Sigmoid colon (tissue), 6 donors: ENCODE measurements at regions not wholly inside any gene's neighbourhood (a gene's known extent, or its start where the extent isn't known, plus 50 kb on each side); places are given as distances from the start of the nearest gene placed in this dataset.

Experiments
- DNase-seq: peaks from one replicate; pipeline ENCODE4 v3.0.0-alpha.2; 2019
- H3K27ac ChIP-seq, 4 donors: fragments of 200-600 bp; sonication (generic); one replicate each; pipeline ENCODE4 v1.5.1; 2016 to 2019; ENCODE audit warnings: mild to moderate bottlenecking in 1 of 4
- H3K27me3 ChIP-seq, 3 donors: fragments of 200-600 bp; sonication (generic); one replicate each; pipeline ENCODE4 v1.5.1; 2019; ENCODE audit warnings: mild to moderate bottlenecking in 1 of 3
- H3K36me3 ChIP-seq, 4 donors: fragments of 200-600 bp; sonication (generic); one replicate each; pipeline ENCODE4 v1.5.1; 2016 to 2019
- H3K4me1 ChIP-seq, 4 donors: fragments of 200-600 bp; sonication (generic); one replicate each; pipeline ENCODE4 v1.5.1; 2017 to 2019
- H3K4me3 ChIP-seq, 4 donors: fragments of 200-600 bp; sonication (generic); one replicate each; pipeline ENCODE4 v1.5.1; 2017 to 2019; ENCODE audit warnings: mild to moderate bottlenecking in 2 of 4, moderate library complexity in 1 of 4
- H3K9me3 ChIP-seq, 4 donors: fragments of 200-600 bp in 3 of 4; sonication (generic) in 3 of 4; one replicate each; pipeline versions ENCODE4 v1.5.1 to v1.6.1; 2013 to 2019
- CTCF ChIP-seq, 4 experiments: fragments of 450-650 bp in 3 of 4; fragments of 200-600 bp in 1 of 4; IDR thresholded peaks; one replicate each; pipeline ENCODE4 v1.5.1; 2016 to 2019; ENCODE audit warnings: antibody characterized with exemption in 4 of 4, mild to moderate bottlenecking in 3 of 4, moderate library complexity in 2 of 4
- EP300 ChIP-seq, 4 donors: sonication (generic); formaldehyde crosslinking; IDR thresholded peaks; one replicate each; pipeline ENCODE4 v1.6.1; 2017; ENCODE audit warnings: antibody characterized with exemption in 4 of 4
- POLR2A ChIP-seq, 2 donors: fragments of 450-650 bp; IDR thresholded peaks; one replicate each; pipeline ENCODE4 v1.6.1; 2016; ENCODE audit warnings: antibody characterized with exemption in 2 of 2, mild to moderate bottlenecking in 2 of 2, moderate library complexity in 2 of 2
- POLR2AphosphoS5 ChIP-seq, 4 donors: sonication (generic); formaldehyde crosslinking; IDR thresholded peaks; one replicate each; pipeline ENCODE4 v1.6.1; 2017; ENCODE audit warnings: antibody characterized with exemption in 4 of 4
- WGBS, 2 donors: extraction: QIAGEN DNeasy Blood & Tissue Kit; methylation state at CpG; one replicate each; pipeline ENCODE4 v1.1.7; 2013; 5-methylcytosine and 5-hydroxymethylcytosine counted together
- intact Hi-C: fragments of 100-400 bp; cut with DNase I; formaldehyde crosslinking; loops from one replicate; pipeline ENCODE4 v1.15.1; 2023
- donor health status: healthy with polysubstance abuse.
- donor health status: healthy.

DNA sequence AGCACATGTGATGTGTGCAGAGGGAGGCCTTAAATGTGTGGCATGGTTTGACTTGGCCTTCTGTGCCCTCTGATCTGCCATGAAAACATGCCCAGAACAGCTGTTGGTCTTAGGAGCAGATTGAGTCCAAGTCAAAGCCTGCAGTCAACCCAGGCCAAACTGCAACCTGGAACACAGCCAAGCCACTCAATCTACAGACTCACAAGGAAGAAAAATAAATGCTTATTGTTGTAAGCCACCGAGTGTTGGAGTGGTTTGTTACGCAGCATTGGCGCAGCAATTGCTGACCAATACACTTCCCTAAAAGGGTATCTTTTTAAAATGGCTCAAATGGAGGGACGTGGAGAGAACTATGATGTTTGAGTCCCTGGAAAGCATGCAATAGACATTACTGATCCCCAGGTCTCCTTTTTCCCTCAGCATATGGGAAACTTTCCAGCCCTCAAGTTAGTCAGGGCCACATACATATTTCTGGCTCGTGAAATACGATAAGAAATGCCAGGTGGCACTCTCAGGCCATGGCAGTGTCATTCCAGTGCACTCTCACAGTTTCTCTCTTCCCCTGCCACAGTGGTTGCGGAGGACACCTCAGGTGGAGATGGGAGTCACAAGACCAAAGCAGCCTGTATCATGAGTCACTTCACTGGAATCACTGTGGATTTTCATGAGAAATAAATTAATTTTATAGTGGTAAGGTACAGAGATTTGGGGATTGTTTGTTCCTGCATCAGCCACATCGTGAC is 168.0 kb upstream of the ZNF618 start:
- WGBS, 2 donors = 89 to 90% methylated on average over 8 of the region's 8 CpGs
- H3K36me3 ChIP-seq = no peaks in the 10 kb centered on the region
- no peak for DNase-seq
- intact Hi-C loops = no loop called here
- H3K27me3 ChIP-seq = no peaks in the 10 kb centered on the region
- TF ChIP-seq POLR2AphosphoS5 (IDR thresholded peaks at IDR 0.05) (no peak), POLR2A (IDR thresholded peaks at IDR 0.05) (no peak), EP300 (IDR thresholded peaks at IDR 0.05) (no peak), CTCF (IDR thresholded peaks at IDR 0.05) (no peak)
- no peaks in the 10 kb centered on the region for H3K9me3 ChIP-seq
- no peak overlapping the region for H3K4me3 ChIP-seq
- H3K4me1 ChIP-seq = no peaks in the 10 kb centered on the region
- H3K27ac ChIP-seq = no peak overlapping the region

DNA sequence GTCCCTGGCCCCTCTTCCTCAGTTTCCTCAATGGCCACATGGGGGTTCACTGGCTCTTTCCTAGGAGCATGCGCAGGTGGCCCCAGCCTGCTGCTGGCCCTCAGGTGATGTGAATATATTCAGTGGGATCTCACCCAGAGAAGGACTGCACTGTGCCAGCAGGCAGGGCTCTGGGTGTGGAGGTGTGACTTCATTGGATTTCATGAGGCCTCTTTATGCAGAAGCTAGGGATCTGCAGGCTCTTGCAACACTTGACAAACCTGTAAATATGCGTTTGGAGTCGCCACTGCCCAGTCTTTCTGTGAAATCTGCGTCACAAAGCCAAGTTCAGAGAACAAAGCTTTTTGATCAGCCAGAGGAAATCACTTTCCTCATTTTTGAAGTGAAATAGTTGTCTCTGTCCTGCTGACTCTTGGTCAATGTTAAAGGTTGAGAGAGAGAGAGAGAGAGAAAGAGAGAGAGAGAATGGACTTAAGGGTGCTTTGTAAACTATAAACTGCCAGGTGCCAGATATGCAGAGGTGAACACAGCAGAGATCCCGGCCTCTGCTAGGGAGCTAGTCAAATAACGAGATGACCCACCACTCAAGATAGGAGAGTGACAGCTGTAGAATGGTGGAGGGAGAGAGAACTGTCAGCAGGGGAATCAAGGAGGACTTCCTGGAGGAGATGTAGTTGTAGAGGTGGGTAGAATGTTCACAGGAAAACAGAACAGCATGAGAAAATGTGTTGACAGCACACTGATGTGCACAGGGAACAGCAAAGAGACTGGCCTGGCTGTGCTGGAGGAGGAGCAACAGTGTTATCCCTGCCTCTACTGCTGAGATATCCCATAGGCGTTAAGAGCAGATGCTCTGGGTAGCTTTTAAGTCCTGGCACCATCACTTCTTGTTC is 167.0 kb upstream of the ZNF618 start:
- Histone ChIP-seq H3K27me3 (no peaks in the 10 kb centered on the region), H3K9me3 (no peaks in the 10 kb centered on the region), H3K4me1 (no peaks in the 10 kb centered on the region), H3K27ac (no peak overlapping the region), H3K4me3 (no peak overlapping the region), H3K36me3 (no peaks in the 10 kb centered on the region)
- intact Hi-C loops = no loop called here
- 76 to 79% methylated on average over 7 of the region's 7 CpGs for whole genome bisulfite sequencing, 2 donors
- DNase-seq = no peak
- no peak for TF ChIP-seq CTCF (IDR thresholded peaks at IDR 0.05)
- TF ChIP-seq POLR2A (IDR thresholded peaks at IDR 0.05) = no peak
- no peak for TF ChIP-seq EP300 (IDR thresholded peaks at IDR 0.05)
- TF ChIP-seq POLR2AphosphoS5 (IDR thresholded peaks at IDR 0.05) = no peak

GRCh38 chr9:113709721-113710120 is 166.4 kb upstream of the ZNF618 start:
- no peaks in the 10 kb centered on the region for H3K9me3 ChIP-seq
- WGBS, 2 donors = 91 to 92% methylated on average over 6 of the region's 6 CpGs
- H3K36me3 ChIP-seq = no peaks in the 10 kb centered on the region
- TF ChIP-seq POLR2A (IDR thresholded peaks at IDR 0.05) (no peak), EP300 (IDR thresholded peaks at IDR 0.05) (no peak)
- H3K4me3 ChIP-seq = no peak overlapping the region
- no peaks in the 10 kb centered on the region for H3K4me1 ChIP-seq
- no peaks in the 10 kb centered on the region for H3K27me3 ChIP-seq
- H3K27ac ChIP-seq = no peak overlapping the region
- intact Hi-C loops = no loop called here
- DNase-seq = no peak

DNA sequence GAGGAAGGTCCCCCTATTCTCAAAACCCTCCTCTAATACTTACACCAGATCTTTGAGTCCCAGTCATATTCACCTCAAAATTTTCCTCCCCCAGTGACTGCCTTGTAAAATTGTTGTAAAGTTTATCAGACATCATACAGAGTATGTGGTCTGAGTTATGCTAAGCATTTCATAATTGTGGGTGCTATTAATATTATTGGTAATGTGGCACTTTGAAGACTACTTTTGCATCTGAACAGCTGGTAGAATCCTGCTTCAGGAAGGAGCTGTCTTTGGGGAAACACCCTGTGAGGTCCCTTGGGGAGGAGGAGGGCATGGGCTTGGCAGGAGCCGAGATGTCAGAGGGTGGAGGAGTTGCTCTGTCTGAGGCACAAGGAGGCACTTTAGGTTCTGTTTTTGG is 164.9 kb upstream of the ZNF618 start:
- no peaks in the 10 kb centered on the region for H3K36me3 ChIP-seq
- H3K27ac ChIP-seq = no peak overlapping the region
- no peaks in the 10 kb centered on the region for H3K4me1 ChIP-seq
- DNase-seq = no peak
- H3K9me3 ChIP-seq = no peaks in the 10 kb centered on the region
- TF ChIP-seq EP300 (IDR thresholded peaks at IDR 0.05) (no peak), POLR2A (IDR thresholded peaks at IDR 0.05) (no peak)
- intact Hi-C loops = no loop called here
- H3K27me3 ChIP-seq = no peaks in the 10 kb centered on the region
- no peak overlapping the region for H3K4me3 ChIP-seq
- 57 to 63% methylated on average over 1 of the region's 1 CpG for WGBS, 2 donors

GRCh38 chr9:113712053-113712452 is 164.1 kb upstream of the ZNF618 start:
- Histone ChIP-seq H3K4me3 (no peak overlapping the region), H3K4me1 (no peaks in the 10 kb centered on the region), H3K9me3 (no peaks in the 10 kb centered on the region), H3K27ac (no peak overlapping the region), H3K36me3 (no peaks in the 10 kb centered on the region), H3K27me3 (no peaks in the 10 kb centered on the region)
- DNase-seq = no peak
- TF ChIP-seq POLR2A (IDR thresholded peaks at IDR 0.05) = no peak
- no peak for TF ChIP-seq CTCF (IDR thresholded peaks at IDR 0.05)
- TF ChIP-seq POLR2AphosphoS5 (IDR thresholded peaks at IDR 0.05) = no peak
- TF ChIP-seq EP300 (IDR thresholded peaks at IDR 0.05) = no peak
- WGBS, 2 donors = 7 to 32% methylated on average over 2 of the region's 2 CpGs
- intact Hi-C loops = no loop called here
